ENCODE measurements at regions not wholly inside any gene's neighbourhood (a gene's known extent, or its start where the extent isn't known, plus 50 kb on each side); places are given as distances from the start of the nearest gene placed in this dataset.
"Not testable (repeated sequence)": the region's sequence is repeated elsewhere in the genome, so short reads cannot be mapped to it uniquely, and the experiment has no call there.

GRCh38 chr3:134740077-134740476 is 55.0 kb upstream of the EPHB1 start:
- TF ChIP-seq, protein P1, sequence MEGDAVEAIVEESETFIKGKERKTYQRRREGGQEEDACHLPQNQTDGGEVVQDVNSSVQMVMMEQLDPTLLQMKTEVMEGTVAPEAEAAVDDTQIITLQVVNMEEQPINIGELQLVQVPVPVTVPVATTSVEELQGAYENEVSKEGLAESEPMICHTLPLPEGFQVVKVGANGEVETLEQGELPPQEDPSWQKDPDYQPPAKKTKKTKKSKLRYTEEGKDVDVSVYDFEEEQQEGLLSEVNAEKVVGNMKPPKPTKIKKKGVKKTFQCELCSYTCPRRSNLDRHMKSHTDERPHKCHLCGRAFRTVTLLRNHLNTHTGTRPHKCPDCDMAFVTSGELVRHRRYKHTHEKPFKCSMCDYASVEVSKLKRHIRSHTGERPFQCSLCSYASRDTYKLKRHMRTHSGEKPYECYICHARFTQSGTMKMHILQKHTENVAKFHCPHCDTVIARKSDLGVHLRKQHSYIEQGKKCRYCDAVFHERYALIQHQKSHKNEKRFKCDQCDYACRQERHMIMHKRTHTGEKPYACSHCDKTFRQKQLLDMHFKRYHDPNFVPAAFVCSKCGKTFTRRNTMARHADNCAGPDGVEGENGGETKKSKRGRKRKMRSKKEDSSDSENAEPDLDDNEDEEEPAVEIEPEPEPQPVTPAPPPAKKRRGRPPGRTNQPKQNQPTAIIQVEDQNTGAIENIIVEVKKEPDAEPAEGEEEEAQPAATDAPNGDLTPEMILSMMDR (IDR thresholded peaks at IDR 0.05): not testable (repeated sequence)
- not testable (repeated sequence) for TF ChIP-seq POLR2A, EP300 (IDR thresholded peaks at IDR 0.05)
